GM18907 (cell line): ENCODE measurements at regions not wholly inside any gene's neighbourhood (a gene's known extent, or its start where the extent isn't known, plus 50 kb on each side); places are given as distances from the start of the nearest gene placed in this dataset.

Source experiments
- ATAC-seq: cut with Tn5 transposase; IDR thresholded peaks from one replicate; pipeline ENCODE4 v1.9.1; 2021; ENCODE audit warnings: mild to moderate bottlenecking, moderate library complexity; ENCODE audit not compliant: unreplicated experiment

DNA sequence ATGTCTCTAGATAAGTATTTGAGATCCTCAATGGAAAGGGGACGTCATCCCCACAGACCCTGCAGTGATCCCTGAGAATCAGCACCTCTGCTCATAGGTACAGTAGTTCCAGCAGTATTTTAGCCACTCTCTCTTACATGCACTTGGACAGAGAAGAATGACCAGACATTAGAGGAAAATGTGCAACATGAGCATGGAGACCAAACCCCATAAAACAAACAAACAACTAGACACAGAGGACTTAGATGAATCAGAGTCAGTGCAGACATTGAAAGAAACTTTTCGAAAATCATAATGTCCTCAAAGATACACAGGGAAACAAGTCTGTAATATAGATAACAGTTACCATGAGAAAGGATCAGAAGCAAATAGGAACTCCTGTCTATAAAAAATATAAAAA lies 108.2 kb downstream of the LYPLAL1 start:
- no peak for ATAC-seq

GRCh38 chr1:219279017-219279770 lies 105.5 kb downstream of the LYPLAL1 start:
- no peak for ATAC-seq

GRCh38 chr1:219278288-219278687 lies 104.6 kb downstream of the LYPLAL1 start:
- ATAC-seq: no peak

DNA sequence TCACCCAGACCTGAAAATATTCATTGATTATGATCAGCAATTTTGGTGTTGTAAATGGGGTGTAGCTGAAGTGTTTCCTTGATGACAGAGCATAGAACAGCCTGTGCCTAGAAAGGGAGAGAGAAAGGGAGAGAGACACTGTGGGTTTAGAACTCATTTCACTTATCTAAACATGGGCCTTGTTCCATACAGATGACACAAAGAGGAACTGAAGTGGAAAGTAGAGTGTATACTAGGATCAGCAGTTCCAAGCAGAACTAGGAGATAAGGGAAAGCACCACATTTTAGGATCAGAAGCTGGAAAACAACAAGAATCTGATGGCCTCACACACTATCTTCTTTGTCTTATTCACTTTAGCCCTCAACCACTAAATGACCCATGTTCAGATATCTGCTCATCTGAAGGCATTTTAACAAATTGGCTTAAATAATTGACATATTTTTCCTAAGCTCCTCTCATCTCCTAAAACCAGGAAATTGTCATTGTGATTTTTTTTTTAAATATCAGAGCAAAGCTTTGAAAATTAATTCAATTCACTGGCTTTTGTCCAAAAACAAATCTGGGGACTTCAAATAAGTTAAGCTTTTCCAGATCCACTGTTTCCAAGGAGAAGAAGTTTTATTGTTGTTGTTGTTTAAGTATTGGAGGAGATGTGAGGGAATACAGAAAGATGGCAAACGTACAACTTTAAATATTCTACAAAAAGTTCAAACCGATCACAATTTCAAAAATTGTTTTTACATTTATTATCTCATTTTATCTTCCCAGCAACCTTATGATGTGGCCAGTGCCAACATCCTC lies 103.8 kb downstream of the LYPLAL1 start:
- ATAC-seq: no peak

DNA sequence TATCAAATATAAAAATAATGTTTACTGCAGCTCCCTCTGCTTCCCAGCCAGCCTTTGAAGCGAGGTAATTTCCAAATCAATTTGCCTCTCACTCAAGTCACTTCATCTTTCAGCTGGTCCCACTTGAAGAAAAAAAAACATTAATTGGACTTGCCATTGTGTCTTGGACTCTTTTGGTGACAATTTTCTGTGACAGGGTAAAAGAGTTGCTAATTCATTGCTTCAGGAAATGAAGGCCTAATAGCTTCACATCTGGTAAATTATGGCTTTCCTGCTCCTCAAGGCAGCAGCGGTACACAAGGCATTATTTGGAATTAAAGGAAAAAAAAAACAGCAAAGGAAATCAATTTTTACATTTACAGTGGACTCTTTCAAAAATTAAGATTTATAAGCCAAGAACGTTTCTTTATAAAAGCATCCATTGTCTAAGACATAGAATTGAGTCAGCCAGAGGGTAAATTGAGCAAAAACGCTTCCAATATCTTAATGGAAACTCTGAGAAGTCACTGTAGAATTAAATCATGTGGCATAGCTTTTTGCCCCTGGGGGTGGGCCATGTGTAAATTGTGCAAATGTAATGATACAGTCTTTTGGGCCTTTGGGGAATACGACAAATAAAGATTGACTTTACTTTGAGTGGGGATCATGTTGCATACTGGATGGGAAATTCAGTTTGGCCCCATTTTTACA lies 102.5 kb downstream of the LYPLAL1 start:
- ATAC-seq: no peak

- no peak for ATAC-seq
These were observed 99.5 kb downstream of the LYPLAL1 start for GRCh38 chr1:219273088-219273686.

GRCh38 chr1:219271818-219272535 lies 98.3 kb downstream of the LYPLAL1 start:
- no peak for ATAC-seq

GRCh38 chr1:219269171-219269570 lies 95.5 kb downstream of the LYPLAL1 start:
- no peak for ATAC-seq

GRCh38 chr1:219266524-219266923 lies 92.8 kb downstream of the LYPLAL1 start:
- no peak for ATAC-seq

DNA sequence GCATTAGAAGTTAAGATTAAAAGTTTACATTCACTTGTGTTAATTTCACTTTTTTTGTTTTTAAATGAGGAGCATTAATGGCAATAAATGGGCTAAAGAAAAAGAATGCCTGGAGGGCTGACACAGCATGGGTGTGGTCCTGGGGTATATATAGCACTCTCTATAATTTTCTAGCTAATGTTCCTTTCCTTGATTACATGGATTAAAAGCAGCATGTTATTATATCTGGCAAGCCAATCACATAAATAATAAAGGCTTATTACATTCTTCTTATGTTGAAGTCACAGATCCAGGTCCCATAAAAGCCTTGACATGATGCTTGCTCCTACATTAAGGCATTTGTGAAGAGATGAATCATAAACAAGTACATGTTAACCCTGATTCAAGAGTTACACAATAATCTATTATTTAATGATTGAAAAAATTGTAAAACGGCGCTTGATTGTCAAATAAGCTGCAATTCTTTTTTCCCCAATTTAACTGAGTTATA lies 91.4 kb downstream of the LYPLAL1 start:
- no peak for ATAC-seq

DNA sequence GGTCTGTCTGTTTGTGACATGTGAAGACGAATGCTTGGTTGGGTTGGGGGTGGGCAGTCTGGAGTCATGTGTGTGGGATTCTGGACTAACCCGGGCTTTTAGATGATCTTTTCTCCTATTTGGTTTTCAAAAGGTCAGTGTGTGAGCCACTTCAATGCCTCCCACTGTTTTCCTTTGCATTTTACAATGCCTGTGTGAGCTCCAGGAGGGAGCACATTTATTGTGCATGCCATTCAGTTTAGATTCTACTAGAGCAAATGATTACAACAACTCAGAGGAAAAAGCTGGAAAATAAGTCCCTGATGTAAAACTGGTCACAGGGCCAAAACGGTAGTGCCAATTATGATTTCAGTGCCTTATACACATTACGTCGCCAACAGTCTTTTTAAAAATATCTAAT lies 90.9 kb downstream of the LYPLAL1 start:
- no peak for ATAC-seq
